Fibroblast of lung (primary cell): ENCODE measurements at regions not wholly inside any gene's neighbourhood (a gene's known extent, or its start where the extent isn't known, plus 50 kb on each side); places are given as distances from the start of the nearest gene placed in this dataset.

Experiments
- EZH2 ChIP-seq: IDR thresholded peaks from 2 replicates; pipeline ENCODE4 v1.5.1; 2012; ENCODE audit warnings: low read length, control low read depth, mild to moderate bottlenecking; ENCODE audit errors: missing control alignments
- TF ChIP-seq, protein P1 (sequence below), 2 donors: IDR thresholded peaks in 1 of 2; conservative IDR thresholded peaks in 1 of 2; 1 replicate in 1 of 2; 2 replicates in 1 of 2; pipeline ENCODE4 v1.5.1; 2011 to 2012; ENCODE audit warnings: low read length in 2 of 2, control low read depth in 1 of 2, inconsistent platforms in 1 of 2, low read depth in 1 of 2, mild to moderate bottlenecking in 1 of 2

DNA sequence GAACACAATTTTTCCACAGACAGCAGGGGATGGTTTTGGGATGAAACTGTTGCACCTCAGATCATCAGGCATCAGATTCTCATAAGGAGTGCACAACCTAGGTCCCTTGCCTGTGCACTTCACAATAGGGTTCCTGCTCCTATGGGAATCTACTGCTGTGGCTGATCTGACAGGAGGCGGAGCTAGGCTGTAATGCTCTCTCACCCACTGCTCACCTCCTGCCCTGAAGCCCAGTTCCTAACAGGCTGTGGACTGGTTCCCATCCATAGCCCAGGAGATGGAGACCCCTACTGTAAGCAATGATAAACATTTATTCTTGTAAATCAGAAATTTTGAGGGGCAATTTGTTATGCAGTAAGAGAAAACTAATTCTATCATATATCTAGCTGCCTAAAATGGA, 1234.7 kb downstream of the SLITRK1 start:
- TF ChIP-seq, protein P1, sequence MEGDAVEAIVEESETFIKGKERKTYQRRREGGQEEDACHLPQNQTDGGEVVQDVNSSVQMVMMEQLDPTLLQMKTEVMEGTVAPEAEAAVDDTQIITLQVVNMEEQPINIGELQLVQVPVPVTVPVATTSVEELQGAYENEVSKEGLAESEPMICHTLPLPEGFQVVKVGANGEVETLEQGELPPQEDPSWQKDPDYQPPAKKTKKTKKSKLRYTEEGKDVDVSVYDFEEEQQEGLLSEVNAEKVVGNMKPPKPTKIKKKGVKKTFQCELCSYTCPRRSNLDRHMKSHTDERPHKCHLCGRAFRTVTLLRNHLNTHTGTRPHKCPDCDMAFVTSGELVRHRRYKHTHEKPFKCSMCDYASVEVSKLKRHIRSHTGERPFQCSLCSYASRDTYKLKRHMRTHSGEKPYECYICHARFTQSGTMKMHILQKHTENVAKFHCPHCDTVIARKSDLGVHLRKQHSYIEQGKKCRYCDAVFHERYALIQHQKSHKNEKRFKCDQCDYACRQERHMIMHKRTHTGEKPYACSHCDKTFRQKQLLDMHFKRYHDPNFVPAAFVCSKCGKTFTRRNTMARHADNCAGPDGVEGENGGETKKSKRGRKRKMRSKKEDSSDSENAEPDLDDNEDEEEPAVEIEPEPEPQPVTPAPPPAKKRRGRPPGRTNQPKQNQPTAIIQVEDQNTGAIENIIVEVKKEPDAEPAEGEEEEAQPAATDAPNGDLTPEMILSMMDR (conservative IDR thresholded peaks at IDR 0.05 in 1 of 2, IDR thresholded peaks at IDR 0.05 in 1 of 2; ENCODE audit: low read depth in 1 of 2, low read length in 2 of 2) = no peak
- no peak for TF ChIP-seq EZH2
